Body of pancreas (tissue), 4 donors: ENCODE measurements at regions not wholly inside any gene's neighbourhood (a gene's known extent, or its start where the extent isn't known, plus 50 kb on each side); places are given as distances from the start of the nearest gene placed in this dataset.

Source experiments
- CTCF ChIP-seq, 7 experiments: fragments of 450-650 bp in 4 of 7; fragments of 200-600 bp in 3 of 7; sonication (generic) in 3 of 7; IDR thresholded peaks; one replicate each; pipeline ENCODE4 v1.5.1; 2016 to 2019; ENCODE audit warnings: antibody characterized with exemption in 7 of 7
- POLR2A ChIP-seq, 3 donors: fragments of 450-650 bp; IDR thresholded peaks; one replicate each; pipeline ENCODE4 v1.6.1; 2016; ENCODE audit warnings: antibody characterized with exemption in 3 of 3, mild to moderate bottlenecking in 2 of 3

- TF ChIP-seq CTCF (IDR thresholded peaks at IDR 0.05) (no peak), POLR2A (IDR thresholded peaks at IDR 0.05) (no peak)
Measured at GRCh38 chr3:110184536-110184935, 847.2 kb upstream of the DPPA4 start.
